ENCODE measurements at regions not wholly inside any gene's neighbourhood (a gene's known extent, or its start where the extent isn't known, plus 50 kb on each side); places are given as distances from the start of the nearest gene placed in this dataset.
A peak's percentile ranks its signal among the peaks of the same experiment; 100 is the strongest.

DNA sequence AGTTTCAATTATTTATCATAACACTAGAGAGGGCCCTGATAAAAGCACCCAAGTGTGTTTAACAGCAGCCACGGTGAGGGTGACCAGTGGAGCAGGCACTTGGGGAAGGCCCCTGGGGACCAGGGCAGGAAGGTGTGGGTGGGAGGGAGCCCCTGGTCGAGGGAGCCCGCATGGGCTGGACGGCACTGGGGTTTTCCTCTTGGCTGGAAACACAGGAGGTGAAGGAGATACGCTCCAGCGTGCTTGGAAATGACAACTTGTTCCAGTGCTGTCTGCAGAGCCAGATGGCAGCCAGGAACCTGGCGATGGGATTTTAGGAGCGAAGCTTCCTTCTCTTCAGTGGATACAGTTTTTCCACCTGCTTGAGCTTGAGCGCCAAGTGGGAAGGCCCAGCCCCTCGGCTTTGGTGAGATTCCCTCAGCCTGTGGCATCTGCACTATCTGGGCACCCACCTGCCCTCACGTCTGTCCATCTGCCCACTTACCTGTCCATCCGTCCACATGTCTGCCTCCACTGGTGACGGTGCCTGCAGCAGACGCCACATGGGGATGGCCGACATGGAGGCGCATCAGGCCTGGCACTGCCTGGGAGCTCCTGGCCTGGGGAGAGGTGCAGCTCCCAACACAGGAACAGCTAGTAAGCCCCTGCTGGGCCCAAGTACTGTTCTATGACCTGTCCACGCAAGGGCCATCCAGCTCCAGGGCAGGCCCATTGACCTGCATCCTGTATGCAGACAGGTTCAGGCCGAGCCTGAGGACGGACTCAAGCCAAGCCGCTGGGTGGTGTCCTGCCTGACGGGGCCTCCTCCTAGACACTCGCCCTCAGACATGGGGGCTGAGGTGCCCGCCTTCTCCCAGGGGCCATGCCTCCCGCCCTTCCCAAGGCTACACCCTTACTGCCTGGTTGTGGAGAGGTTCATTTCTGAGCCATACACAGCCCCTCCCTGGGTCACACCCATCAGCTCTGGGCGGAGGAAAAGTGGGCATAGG is 192.2 kb upstream of the C14orf180 start:
- H3K27me3 ChIP-seq (ENCODE audit: control insufficient read depth, insufficient read depth, low read length), result peaks cover 2% of the 10 kb centered on the region
- no peak overlapping the region for H3K9ac ChIP-seq (ENCODE audit: low read length in 3 of 3)
- DNase-seq (peak in 2 of 5 donors; percentile 7 to 68), FAIRE-seq (no peak)
- no peak overlapping the region for H3K4me3 ChIP-seq (ENCODE audit: low read length in 3 of 3)
- H3K36me3 ChIP-seq (ENCODE audit: control insufficient read depth in 2 of 3, insufficient read depth in 3 of 3, low read length in 3 of 3), result no peaks in the 10 kb centered on the region
- TF ChIP-seq, protein P1, sequence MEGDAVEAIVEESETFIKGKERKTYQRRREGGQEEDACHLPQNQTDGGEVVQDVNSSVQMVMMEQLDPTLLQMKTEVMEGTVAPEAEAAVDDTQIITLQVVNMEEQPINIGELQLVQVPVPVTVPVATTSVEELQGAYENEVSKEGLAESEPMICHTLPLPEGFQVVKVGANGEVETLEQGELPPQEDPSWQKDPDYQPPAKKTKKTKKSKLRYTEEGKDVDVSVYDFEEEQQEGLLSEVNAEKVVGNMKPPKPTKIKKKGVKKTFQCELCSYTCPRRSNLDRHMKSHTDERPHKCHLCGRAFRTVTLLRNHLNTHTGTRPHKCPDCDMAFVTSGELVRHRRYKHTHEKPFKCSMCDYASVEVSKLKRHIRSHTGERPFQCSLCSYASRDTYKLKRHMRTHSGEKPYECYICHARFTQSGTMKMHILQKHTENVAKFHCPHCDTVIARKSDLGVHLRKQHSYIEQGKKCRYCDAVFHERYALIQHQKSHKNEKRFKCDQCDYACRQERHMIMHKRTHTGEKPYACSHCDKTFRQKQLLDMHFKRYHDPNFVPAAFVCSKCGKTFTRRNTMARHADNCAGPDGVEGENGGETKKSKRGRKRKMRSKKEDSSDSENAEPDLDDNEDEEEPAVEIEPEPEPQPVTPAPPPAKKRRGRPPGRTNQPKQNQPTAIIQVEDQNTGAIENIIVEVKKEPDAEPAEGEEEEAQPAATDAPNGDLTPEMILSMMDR (IDR thresholded peaks at IDR 0.05; ENCODE audit: borderline replicate concordance, extremely low read depth, insufficient read depth), result no peak
- H3K4me1 ChIP-seq (ENCODE audit: control insufficient read depth in 2 of 3, insufficient read depth in 2 of 3, low read depth in 1 of 3, low read length in 3 of 3), result no peaks in the 10 kb centered on the region
- no peak overlapping the region for H3K27ac ChIP-seq (ENCODE audit: low read depth in 2 of 2, low read length in 2 of 2)
- intact Hi-C loops (cut with DNase I), result no loop called here
- no peaks in the 10 kb centered on the region for H3K9me3 ChIP-seq (ENCODE audit: control insufficient read depth in 2 of 3, insufficient read depth in 1 of 3, low read length in 3 of 3)

DNA sequence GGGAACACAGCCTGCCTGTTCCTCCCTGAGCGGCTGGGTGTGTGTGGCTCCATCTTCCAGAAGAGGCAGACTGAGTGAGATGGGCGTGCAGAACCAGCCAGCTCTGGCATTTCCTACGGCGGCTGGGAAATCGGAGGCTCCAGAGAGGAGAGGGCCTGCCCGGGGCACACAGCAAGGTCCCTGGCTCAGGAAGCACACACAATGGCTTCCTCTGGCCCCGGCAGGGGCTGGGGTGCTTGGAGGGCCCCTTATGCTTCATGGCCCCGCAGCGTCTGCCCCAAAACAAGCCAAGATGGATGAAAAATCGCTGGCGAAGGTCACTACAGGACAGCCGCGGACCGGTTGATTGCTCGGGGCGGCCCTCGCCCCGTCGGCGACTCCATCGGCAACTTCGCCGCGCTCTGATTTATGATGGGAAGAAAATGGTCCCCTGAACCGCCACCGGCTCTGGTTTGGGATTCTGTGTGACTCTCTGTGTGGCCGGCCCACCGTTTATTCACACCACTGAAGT is 191.5 kb upstream of the C14orf180 start:
- Histone ChIP-seq H3K27me3 (ENCODE audit: control insufficient read depth, insufficient read depth, low read length) (peaks cover 2% of the 10 kb centered on the region), H3K9ac (ENCODE audit: low read length in 3 of 3) (no peak overlapping the region), H3K4me1 (ENCODE audit: control insufficient read depth in 2 of 3, insufficient read depth in 2 of 3, low read depth in 1 of 3, low read length in 3 of 3) (no peaks in the 10 kb centered on the region), H3K36me3 (ENCODE audit: control insufficient read depth in 2 of 3, insufficient read depth in 3 of 3, low read length in 3 of 3) (no peaks in the 10 kb centered on the region), H3K9me3 (ENCODE audit: control insufficient read depth in 2 of 3, insufficient read depth in 1 of 3, low read length in 3 of 3) (no peaks in the 10 kb centered on the region), H3K4me3 (ENCODE audit: low read length in 3 of 3) (no peak overlapping the region), H3K27ac (ENCODE audit: low read depth in 2 of 2, low read length in 2 of 2) (no peak overlapping the region)
- TF ChIP-seq, protein P1 (IDR thresholded peaks at IDR 0.05; ENCODE audit: borderline replicate concordance, extremely low read depth, insufficient read depth), result no peak
- peak in 2 of 5 donors; percentile 8 to 49 for DNase-seq
- no peak for FAIRE-seq
- intact Hi-C loops (cut with DNase I), result no loop called here

DNA sequence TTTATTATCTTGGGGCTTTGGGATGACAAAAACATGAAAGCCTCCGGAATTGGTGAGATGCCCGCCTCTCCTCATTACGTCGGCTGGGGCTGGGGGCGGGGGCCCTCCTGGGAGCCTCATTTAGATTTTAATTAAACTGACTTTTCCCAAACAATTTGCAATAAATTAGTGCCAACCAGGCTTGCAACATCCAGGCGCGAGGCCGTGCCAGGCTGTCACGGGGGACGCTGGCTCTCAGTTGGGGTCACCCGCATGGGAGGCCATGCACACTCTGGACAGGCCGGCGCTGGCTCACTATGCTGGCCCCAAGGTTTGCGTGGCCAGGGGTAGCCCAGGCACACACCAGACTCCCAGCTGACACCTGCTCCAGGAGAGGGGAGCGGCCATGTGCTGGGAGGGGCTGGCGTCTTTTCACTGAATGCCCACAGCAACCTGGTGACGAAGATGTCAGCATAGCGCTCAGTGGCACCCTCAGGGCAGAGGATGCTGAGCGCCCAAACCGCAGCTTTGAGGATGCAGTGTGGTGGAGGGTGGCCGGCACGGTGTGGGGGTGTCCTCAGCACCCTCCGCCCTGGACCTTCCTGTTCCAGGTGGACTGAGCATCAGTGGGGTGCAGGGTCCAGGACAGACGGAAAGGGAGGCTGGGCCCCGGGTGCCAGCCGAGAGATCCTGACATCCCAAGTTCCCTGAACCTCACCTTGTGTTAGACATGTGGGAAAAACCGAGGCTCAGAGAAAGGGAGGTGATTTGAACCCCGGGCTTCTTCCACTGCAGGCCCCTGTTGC is 190.8 kb upstream of the C14orf180 start:
- FAIRE-seq (no peak), DNase-seq (peak in 2 of 5 donors; percentile 8 to 56)
- Histone ChIP-seq H3K4me1 (ENCODE audit: control insufficient read depth in 2 of 3, insufficient read depth in 2 of 3, low read depth in 1 of 3, low read length in 3 of 3) (no peaks in the 10 kb centered on the region), H3K4me3 (ENCODE audit: low read length in 3 of 3) (no peak overlapping the region), H3K36me3 (ENCODE audit: control insufficient read depth in 2 of 3, insufficient read depth in 3 of 3, low read length in 3 of 3) (no peaks in the 10 kb centered on the region), H3K27ac (ENCODE audit: low read depth in 2 of 2, low read length in 2 of 2) (no peak overlapping the region), H3K9me3 (ENCODE audit: control insufficient read depth in 2 of 3, insufficient read depth in 1 of 3, low read length in 3 of 3) (no peaks in the 10 kb centered on the region), H3K9ac (ENCODE audit: low read length in 3 of 3) (no peak overlapping the region), H3K27me3 (ENCODE audit: control insufficient read depth, insufficient read depth, low read length) (peaks cover 2% of the 10 kb centered on the region)
- TF ChIP-seq, protein P1 (IDR thresholded peaks at IDR 0.05; ENCODE audit: borderline replicate concordance, extremely low read depth, insufficient read depth), result no peak
- intact Hi-C loops (cut with DNase I), result no loop called here
